COLO668 (cell line): ENCODE measurements at regions not wholly inside any gene's neighbourhood (a gene's known extent, or its start where the extent isn't known, plus 50 kb on each side); places are given as distances from the start of the nearest gene placed in this dataset.
"Not testable (repeated sequence)": the region's sequence is repeated elsewhere in the genome, so short reads cannot be mapped to it uniquely, and the experiment has no call there.

Experiments
- DNase-seq: peaks from one replicate; lab custom pipeline; 2025; ENCODE audit not compliant: unreplicated experiment; lab: John Stamatoyannopoulos, UW

DNA sequence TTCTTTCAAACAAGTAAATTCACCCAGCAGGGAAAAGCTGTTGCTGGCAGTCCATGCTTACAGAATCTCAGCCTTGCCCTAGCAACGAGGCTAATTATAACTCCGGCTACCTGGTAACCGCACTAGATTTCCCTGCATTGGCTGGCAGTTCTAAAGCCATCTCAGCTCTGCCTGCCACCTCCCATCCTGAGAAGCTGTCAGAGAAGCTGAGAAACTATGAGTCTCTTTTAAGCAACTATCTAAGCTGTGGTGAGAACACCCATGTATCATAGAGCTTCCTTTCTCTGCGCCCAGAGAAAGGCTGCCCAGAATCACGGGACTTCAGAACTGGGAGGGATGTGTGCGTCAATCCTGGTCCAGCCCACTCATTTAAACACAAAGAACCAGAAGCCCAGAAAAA is 113.9 kb upstream of the NBPF26 start:
- not testable (repeated sequence) for DNase-seq

DNA sequence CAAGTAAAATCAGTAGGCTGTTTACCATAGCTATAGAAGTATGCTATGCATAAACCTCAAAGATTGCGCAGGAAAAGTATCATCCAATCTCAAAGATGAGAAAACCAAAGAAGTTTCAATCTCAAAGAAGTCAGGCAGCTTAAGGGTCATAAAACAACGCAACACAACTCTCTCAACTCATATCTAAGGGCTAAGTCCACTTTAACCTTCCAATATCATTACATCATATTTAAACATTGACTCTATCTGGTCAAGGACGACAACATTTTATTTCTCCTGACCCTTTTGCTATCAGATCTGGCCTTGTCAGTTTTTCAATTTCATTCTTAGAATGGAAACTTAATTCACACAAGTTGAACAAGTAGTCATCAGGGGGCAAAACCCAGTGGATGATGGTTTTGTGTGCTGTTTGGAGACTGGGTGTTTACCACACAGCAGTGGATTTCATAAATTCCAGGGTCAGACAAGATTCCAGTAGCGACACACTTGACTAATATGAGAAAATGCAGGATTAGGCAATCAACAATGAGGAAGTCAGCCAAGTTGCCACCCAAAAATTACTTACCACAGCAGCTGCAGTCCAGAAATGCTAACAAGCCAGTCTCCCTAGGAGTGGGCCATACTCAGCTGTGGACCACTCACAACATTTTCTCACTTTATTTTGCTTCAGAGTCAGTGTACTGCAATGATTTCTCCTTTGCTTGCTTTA is 108.7 kb upstream of the NBPF26 start:
- not testable (repeated sequence) for DNase-seq

DNA sequence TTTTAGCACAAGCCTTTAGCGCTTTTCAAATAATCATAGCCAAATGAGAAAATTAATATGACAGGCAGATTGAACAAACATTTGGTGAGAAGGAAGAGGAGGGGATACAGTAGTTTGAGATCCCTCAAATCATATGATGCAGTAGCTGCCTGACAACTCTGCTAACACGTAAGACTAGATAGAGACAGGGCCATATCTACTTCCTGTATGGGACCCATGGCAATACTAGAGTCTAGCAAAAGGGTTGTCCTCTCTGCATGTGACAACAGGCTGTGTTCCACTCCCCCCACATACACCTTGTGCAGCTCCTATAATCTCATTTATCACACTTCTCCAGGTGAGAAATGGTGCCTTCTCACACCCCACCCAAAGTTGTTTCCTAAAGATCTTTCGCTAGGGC is 106.3 kb upstream of the NBPF26 start:
- not testable (repeated sequence) for DNase-seq

DNA sequence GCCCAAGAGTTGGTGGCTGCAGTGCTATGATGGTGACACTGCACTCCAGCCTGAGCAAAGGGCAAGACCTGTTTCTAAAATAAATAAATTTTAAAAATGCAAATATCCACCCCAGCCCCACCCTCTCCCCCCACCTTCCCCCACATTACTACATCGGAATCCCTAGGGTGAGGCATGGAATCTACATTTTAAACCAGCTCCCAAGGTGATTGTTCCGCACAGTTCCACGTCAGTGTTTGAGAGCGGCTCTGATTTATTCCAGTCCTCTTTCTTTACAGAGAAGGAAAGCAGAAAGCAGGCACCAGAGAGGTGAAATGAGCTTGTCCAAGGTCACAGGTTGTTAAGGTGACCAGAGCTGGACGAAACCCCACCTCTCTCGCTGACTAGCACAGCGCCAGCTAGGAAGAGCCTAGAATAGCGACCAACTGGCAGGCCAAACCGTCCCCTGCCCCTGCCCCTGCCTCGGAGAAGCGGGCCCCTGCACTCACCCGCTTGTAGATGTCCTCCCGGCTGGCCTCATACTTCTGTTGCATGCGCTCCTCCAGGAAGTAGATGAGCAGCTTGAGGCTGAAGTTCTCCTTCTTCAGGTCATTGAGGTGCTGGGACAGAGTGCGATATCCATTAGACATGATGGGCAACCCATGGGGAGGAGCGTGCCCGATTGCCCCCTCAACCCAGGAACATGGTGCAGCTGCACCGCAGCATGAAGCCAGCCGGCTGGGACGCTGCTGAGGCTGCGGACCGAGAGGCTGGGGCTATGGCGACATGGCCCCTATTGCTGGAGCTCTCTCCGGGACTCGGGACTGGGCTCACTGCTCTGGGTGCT is 103.7 kb upstream of the NBPF26 start:
- DNase-seq = not testable (repeated sequence)

DNA sequence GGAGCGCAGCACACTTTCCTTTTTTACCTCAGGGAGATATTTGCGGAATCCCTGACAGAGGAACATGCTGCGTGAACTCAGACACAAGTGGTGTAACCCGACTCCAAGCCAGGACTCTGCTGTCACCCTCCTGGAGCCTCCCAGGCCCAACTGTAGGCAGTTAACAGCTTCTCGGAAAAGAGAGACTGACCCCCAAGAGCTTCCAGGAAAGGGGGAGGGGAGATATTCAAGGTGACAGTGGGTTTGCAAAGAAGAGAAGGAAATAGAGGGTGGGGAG is 103.1 kb upstream of the NBPF26 start:
- not testable (repeated sequence) for DNase-seq

DNA sequence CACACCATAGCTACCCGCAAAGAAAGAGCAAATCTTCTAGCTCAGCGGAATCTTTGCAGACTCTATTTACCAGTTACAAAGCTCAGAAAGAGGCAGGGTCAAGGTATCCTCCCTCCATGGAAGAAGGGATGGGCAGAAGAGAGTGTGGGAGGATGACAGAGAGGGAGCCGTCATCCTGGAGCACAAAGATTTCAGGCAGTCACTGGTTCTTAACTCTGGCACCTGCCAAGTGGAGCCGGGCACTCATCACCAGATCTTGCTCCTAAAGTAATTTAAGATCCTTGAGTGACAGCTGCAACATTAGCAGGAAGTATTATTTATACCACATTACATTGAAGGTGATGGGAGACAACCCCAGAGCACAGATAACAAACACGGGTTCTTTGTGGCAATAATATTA is 102.5 kb upstream of the NBPF26 start:
- not testable (repeated sequence) for DNase-seq

DNA sequence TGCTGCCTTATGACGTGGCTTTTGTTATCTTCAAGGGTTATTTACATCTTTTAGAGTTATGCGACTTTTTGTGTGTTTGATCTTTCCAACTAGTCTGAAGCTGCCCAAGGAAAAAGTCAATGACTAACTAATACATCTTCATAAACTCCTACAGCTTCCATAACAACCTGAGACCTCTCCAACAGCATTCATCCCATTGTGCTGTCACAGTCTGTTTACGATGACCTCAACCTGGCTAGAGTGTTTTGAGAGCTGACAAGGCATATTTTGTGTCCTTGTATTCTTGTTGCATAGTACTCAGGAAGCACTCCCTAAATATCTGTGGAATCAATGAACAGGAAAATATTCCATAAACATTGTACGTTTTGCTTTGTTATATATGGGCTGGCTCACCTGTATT is 100.2 kb upstream of the NBPF26 start:
- not testable (repeated sequence) for DNase-seq

DNA sequence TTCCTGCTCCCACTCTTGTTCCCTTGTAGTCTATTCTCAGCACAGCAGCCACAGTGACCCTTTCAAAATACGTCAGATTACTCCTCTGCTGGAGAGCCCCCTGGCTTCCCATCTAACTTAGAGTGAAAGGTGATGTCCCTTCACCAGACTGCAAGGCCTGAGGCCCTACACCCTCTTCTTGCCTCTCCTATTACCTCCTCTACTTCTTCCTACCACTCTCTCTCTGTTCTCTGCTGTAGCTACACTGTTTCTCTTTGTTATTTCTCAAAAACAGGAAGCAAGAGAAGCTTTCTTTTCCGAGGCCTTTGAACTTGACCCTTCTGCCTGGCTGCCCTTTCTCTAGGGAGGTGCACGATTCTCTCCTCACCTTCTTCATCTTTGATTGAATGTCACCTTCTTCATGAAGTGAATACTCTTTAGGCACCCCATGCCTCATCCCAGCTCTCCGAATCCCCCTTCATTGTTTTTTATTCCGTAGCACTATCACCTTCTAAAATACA is 99.1 kb upstream of the NBPF26 start:
- not testable (repeated sequence) for DNase-seq

DNA sequence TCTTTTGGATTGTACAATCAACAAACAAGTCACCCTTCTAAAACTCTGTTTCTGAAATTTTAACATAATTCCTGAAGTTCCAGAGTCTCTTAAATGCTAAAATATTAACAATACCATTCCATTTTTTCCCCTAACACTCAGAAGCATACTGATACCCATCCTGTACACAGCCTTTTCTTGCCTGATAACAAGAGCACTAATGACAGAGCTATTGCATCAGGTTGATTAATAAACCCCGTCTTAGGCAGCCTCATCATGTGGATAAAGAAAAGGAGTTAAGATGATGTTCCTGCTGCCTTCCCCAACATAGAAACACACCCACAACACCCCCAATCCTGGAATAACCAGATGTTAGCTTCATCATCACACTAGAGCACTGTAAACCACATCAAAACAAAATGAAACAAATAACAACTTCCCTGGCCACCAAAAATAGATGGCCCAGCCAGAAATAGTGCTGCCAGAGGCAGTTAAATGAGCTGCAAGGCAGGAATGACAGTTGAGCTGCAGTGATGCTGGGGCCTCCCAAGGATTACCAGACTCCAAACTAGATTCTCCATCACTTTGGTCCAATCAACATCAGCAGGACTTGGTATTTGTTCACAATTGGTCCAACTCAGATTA is 93.8 kb upstream of the NBPF26 start:
- not testable (repeated sequence) for DNase-seq

DNA sequence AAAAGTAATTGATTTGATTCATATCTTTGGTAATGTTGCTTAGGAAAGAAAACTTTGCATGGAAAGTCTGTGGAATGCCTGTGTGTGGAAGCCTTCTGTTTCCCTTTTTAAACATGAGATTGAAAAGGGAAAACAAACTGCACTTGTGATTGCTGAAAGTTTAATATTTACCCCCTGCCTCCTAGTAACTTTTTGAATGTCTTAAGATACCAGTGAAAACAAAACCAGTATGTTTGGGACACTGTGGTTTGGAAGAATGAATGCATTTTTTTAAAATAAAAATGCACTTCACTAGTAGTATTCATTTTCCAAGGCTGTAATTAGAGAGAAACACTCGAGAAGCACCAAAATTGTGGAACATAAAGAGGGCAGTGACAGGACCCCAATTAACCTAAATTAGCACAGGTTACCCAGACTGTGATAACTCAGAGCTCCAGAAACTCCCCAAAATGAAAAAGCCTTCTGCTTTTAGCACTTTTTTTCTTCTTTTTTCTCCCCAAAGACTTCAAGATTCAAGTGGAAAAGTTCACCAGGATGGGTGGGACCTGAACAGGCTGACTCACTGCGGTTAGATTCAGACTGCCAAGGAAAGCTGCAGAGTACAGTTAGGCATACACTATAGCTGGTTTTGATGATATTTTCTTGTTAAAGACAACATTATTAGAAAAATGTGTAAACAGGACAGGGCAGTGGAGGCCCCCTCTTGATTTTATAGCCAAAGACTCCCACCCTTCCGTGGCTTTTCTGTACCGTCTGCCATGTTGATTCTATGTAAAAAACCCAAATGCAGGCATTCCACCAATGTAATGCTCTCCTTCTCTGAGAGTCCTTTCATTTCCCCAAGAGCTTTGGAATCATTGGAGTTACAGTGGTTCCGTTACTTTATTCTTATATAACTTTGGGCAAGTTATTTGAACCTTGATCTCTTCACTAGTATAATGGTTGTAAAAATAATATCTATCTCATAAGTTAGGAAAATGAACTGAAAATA is 88.6 kb upstream of the NBPF26 start:
- not testable (repeated sequence) for DNase-seq

DNA sequence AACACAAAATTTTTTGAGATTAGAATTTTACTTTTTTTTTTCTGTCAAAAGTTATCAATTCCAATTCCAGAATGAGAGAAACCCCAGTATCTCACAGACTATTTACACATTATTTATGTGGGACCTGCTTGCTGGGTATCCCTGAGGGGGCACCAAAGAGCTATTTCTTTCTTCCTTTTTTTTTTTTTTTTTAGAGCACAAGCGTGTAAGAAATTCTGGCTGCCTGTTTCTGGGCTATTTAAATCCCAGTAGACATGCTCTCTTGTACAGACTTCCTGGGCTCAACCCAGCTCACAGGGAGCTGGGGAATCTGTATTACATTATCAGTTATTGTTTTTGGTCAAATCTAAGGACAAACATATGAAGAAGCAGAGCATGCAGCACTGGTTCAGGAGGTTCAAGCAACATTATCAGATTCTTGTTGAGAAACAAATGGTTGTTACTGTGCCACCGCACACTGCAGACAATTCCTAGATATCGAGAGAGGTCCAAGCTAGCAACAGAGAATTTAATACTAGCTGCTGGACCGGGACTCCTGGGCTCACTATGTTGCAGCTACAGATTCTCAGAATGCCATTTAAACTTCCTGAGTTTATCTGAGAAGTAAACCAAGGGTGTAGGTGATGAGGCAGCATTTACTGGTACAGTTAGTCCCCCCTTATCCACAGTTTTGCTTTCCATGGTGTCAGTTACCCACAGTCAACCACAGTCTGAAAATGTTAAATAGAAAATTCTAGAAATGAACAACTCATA is 83.3 kb upstream of the NBPF26 start:
- not testable (repeated sequence) for DNase-seq

DNA sequence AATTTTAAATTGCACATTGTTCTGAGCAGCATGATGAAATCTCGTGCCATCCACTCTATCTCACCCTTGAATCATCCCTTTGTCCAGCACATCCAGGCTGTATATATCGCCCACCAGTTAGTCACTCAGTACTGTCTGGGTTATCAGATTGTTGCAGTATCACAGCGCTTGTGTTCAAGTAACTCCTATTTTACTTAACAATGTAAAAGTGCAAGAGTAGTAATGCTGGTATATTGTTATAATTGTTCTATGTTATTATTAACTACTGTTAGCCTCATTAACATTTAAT is 82.8 kb upstream of the NBPF26 start:
- not testable (repeated sequence) for DNase-seq

DNA sequence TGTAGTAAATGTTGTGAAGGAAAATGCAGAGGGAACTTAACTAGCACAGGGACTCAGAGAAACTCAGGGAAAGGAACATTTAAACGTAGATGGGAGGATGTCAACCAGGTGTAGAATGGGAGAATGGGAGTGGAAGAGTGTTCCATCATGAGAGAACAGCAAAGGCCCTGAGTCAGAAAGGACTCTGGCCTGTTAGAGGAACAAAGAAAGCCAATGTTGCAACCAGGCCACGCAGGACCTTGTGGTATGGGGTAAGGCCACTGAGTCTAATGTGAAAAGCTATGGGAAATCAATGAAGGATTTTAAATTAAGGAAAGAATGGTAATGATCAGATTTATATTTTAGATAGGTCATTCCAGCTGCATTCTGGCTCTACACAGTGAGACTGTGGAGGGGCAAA is 76.6 kb upstream of the NBPF26 start:
- not testable (repeated sequence) for DNase-seq

DNA sequence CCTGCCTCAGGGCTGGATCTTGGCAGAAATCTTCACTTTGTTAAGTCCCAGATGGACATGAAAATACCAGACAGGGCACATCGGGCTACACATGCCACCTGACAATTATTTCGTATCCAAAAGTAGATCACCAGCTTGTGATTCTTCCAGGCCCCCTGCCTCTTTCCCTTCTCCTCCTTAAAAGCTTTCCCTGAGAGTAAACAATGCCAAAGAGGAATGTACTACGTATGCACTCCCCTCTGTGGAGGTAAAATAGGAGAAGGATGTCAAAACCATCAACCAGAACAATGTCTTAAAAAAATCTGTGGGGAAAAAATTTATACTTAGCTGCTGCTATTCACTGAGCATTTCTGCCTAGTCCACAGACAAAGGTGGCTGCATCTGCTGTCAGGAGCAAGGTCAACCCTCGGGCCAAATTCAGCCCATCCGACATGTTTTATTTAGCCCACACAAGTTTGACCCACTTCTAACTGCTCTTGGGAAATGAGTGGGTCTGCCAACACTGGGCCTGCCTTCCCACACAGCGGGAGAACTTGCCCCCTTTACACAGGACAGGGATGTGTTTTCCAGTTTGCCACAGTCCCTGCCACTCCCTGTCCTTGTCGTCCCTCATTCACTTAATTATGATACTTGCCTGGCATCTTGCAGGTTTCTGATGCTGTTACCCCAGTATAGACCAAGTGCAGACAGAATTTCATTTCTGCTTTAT is 74.7 kb upstream of the NBPF26 start:
- not testable (repeated sequence) for DNase-seq

DNA sequence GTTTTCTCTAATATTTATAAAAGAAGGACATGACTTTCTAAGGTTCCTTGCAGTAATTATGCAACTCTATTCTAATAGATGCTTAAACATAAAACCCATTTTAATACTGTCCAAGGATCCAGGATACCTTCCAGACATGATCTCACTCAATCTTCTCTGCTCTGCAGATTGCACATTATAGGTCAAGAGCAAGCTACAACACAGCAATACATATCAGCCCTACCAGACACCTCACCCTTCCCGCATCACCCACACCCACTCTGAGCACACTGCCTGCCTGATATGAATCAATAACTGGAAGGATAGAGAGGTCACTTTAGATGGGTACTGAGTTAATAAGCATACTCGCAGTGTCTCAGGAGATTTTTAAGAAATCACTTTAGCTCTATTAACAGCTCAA is 74.0 kb upstream of the NBPF26 start:
- DNase-seq = not testable (repeated sequence)

DNA sequence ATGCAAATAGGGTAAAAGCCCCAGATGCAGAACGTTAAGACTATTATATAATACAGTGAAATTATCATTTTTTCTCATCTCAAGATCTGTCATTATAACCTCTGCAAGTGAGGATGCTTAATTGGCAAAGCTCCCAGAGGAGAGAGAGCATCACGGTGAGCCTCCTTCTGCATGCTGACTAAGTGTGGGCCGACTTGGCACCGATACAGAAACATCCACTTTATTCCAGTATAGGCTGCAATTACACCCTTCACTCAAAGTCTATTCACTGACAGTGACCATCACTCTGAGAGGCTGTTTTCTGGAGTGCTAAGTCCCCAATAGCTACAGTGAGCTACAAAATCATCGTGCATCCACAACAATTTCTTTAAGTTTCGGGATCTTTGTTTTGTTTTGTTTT is 69.6 kb upstream of the NBPF26 start:
- DNase-seq = not testable (repeated sequence)

DNA sequence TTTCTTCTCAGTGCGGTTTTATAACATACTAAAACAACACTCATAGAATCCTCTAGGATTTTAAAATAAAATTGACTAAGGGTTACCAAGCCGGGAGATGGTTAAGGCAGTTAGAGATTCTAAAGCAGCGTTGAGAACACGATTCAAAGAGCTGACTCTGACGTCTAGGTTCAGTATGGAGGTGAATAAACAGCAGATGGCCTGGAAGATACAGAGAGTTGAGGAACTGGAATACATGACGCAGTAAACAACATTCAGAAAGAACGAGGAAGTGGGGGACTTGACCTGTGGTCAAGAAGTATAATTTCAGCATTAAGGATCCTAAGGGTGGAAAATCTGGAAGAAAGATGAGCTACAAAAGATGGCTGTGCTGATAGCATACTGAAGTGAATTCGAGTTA is 68.4 kb upstream of the NBPF26 start:
- not testable (repeated sequence) for DNase-seq

DNA sequence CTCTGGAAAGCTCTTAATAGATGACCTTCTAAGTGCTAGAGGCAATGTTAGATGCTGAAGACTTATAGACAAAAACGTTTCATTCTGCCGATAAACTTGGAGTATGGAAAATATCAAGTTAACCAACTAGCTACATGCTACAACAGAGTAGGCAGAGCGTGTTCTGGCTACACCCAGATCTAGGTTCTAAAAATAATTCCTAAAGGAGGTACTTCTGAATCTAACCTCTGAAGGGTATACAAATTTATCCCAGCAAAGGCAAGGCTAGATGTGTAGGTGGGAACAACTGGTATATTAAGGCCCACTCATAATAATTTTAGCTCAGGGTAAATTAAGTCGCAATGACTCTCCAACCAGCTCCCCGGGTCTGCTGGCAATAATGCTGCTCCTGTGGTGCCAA is 67.6 kb upstream of the NBPF26 start:
- DNase-seq = not testable (repeated sequence)

DNA sequence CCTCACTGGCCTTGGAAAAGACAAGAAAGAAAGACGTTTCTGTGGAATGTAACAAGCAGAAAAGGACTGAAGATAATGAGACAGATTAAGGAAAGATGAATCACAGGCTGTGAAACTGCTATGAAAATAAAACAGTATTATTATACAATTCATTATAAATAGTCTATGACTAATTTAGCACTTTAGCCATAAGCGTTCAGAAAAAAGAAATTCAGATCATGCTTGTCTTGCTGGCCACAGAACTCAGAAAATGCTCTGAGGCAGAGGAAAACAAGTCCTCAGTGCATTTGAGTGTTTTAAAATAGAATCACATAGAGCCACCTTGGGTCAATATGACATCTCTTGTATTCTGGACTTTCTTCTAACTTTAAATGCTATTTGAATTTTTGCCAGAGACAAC is 65.9 kb upstream of the NBPF26 start:
- not testable (repeated sequence) for DNase-seq

DNA sequence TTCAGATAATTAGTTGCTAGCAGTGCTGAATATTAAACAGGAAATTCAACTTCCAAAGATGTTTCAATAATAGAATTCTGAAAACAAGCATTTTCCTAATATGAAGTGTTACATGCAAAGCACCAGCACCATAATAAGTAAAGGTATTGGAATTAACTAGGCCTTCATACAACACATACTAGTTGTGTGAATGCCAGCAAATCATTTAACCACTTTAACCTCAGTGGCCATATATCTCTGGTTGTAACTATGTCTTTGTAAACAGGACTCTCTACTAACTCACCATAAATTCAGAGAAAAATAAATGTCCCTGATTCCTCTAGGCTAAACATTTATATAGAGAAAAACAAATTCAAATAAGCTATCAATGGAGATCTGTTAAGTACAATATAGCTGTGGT is 65.1 kb upstream of the NBPF26 start:
- not testable (repeated sequence) for DNase-seq
